ENCODE measurements at regions not wholly inside any gene's neighbourhood (a gene's known extent, or its start where the extent isn't known, plus 50 kb on each side); places are given as distances from the start of the nearest gene placed in this dataset.

- Histone ChIP-seq H3K36me3 (no peaks in the 10 kb centered on the region), H3K27me3 (no peaks in the 10 kb centered on the region), H3K4me1 (no peaks in the 10 kb centered on the region), H3K4me3 (no peak overlapping the region), H3K9me3 (no peaks in the 10 kb centered on the region), H3K27ac (no peak overlapping the region)
- no peak for TF ChIP-seq POLR2A (IDR thresholded peaks at IDR 0.05)
- TF ChIP-seq CTCF (IDR thresholded peaks at IDR 0.05): no peak
- 59% methylated on average over 3 of the region's 3 CpGs for WGBS (ENCODE audit: insufficient coverage, low coverage, low lambda C conversion rate, missing lambda C conversion rate)
- ATAC-seq: no peak
- intact Hi-C loops (cut with DNase I): no loop called here
- no peak for DNase-seq
These were observed 719.4 kb downstream of the SOCS6 start for GRCh38 chr18:71008257-71008656.

GRCh38 chr18:71001597-71001996, 712.8 kb downstream of the SOCS6 start:
- Histone ChIP-seq H3K9me3 (no peaks in the 10 kb centered on the region), H3K36me3 (no peaks in the 10 kb centered on the region), H3K27ac (no peak overlapping the region), H3K27me3 (no peaks in the 10 kb centered on the region), H3K4me1 (no peaks in the 10 kb centered on the region), H3K4me3 (no peak overlapping the region)
- ATAC-seq (no peak), DNase-seq (no peak)
- intact Hi-C loops (cut with DNase I): no loop called here
- 48% methylated on average over 2 of the region's 2 CpGs for WGBS (ENCODE audit: insufficient coverage, low coverage, low lambda C conversion rate, missing lambda C conversion rate)
- TF ChIP-seq POLR2A (IDR thresholded peaks at IDR 0.05): no peak
- TF ChIP-seq CTCF (IDR thresholded peaks at IDR 0.05): no peak

- H3K36me3 ChIP-seq: no peaks in the 10 kb centered on the region
- WGBS (ENCODE audit: insufficient coverage, low coverage, low lambda C conversion rate, missing lambda C conversion rate): 56% methylated on average over 5 of the region's 5 CpGs
- H3K4me1 ChIP-seq: no peaks in the 10 kb centered on the region
- H3K27ac ChIP-seq: no peak overlapping the region
- no peak for TF ChIP-seq POLR2A (IDR thresholded peaks at IDR 0.05)
- no peak for TF ChIP-seq CTCF (IDR thresholded peaks at IDR 0.05)
- no peak for ATAC-seq
- no peaks in the 10 kb centered on the region for H3K27me3 ChIP-seq
- no peak for DNase-seq
- H3K4me3 ChIP-seq: no peak overlapping the region
- intact Hi-C loops (cut with DNase I): no loop called here
- H3K9me3 ChIP-seq: no peaks in the 10 kb centered on the region
These were observed 709.6 kb downstream of the SOCS6 start for GRCh38 chr18:70998490-70998889.

GRCh38 chr18:70994116-70994515, 705.3 kb downstream of the SOCS6 start:
- Histone ChIP-seq H3K4me1 (no peaks in the 10 kb centered on the region), H3K36me3 (no peaks in the 10 kb centered on the region), H3K27ac (no peak overlapping the region), H3K9me3 (no peaks in the 10 kb centered on the region), H3K27me3 (no peaks in the 10 kb centered on the region), H3K4me3 (no peak overlapping the region)
- no peak for DNase-seq
- intact Hi-C loops (cut with DNase I): no loop called here
- 54% methylated on average over 3 of the region's 3 CpGs for WGBS (ENCODE audit: insufficient coverage, low coverage, low lambda C conversion rate, missing lambda C conversion rate)
- no peak for TF ChIP-seq POLR2A (IDR thresholded peaks at IDR 0.05)
- TF ChIP-seq CTCF (IDR thresholded peaks at IDR 0.05): no peak
- no peak for ATAC-seq

GRCh38 chr18:70991577-70991976, 702.7 kb downstream of the SOCS6 start:
- H3K9me3 ChIP-seq: no peaks in the 10 kb centered on the region
- H3K27me3 ChIP-seq: no peaks in the 10 kb centered on the region
- H3K4me3 ChIP-seq: no peak overlapping the region
- TF ChIP-seq POLR2A (IDR thresholded peaks at IDR 0.05): no peak
- no peak for TF ChIP-seq CTCF (IDR thresholded peaks at IDR 0.05)
- no peaks in the 10 kb centered on the region for H3K36me3 ChIP-seq
- H3K4me1 ChIP-seq: no peaks in the 10 kb centered on the region
- DNase-seq (no peak), ATAC-seq (no peak)
- intact Hi-C loops (cut with DNase I): no loop called here
- H3K27ac ChIP-seq: no peak overlapping the region

All from right lobe of liver (tissue), 6 donors.